ENCODE measurements at regions not wholly inside any gene's neighbourhood (a gene's known extent, or its start where the extent isn't known, plus 50 kb on each side); places are given as distances from the start of the nearest gene placed in this dataset.

DNA sequence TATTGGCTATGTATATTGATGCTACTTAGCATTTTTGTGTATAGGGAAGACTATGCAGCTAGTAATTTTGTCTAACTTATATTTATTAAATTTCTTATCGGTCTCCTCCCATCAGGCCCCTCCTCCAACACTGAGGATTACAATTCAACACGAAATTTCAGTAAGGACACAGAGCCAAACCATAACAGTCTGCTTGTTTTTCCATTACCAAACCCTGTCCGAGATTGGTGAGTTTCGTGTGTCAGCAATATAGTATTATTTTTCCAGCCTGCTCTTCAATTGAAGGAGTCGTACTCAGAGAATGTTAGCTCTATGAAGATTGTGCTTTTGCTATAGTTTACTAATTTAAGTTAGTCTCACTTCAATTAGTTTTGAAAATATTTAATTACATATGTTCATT is 1495.3 kb downstream of the MRPL39 start:
- WGBS, 2 donors (ENCODE audit: low coverage in 1 of 2), result 36 to 42% methylated on average over 5 of the region's 5 CpGs
- TF ChIP-seq, protein P1, sequence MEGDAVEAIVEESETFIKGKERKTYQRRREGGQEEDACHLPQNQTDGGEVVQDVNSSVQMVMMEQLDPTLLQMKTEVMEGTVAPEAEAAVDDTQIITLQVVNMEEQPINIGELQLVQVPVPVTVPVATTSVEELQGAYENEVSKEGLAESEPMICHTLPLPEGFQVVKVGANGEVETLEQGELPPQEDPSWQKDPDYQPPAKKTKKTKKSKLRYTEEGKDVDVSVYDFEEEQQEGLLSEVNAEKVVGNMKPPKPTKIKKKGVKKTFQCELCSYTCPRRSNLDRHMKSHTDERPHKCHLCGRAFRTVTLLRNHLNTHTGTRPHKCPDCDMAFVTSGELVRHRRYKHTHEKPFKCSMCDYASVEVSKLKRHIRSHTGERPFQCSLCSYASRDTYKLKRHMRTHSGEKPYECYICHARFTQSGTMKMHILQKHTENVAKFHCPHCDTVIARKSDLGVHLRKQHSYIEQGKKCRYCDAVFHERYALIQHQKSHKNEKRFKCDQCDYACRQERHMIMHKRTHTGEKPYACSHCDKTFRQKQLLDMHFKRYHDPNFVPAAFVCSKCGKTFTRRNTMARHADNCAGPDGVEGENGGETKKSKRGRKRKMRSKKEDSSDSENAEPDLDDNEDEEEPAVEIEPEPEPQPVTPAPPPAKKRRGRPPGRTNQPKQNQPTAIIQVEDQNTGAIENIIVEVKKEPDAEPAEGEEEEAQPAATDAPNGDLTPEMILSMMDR (IDR thresholded peaks at IDR 0.05), result no peak
- TF ChIP-seq POLR2AphosphoS5 (IDR thresholded peaks at IDR 0.05) (no peak), EP300 (IDR thresholded peaks at IDR 0.05) (no peak), POLR2A (IDR thresholded peaks at IDR 0.05) (no peak)
- Histone ChIP-seq H3K27ac (no peak overlapping the region), H3K4me1 (no peaks in the 10 kb centered on the region), H3K4me3 (no peak overlapping the region), H3K9me3 (no peaks in the 10 kb centered on the region), H3K27me3 (no peaks in the 10 kb centered on the region), H3K36me3 (no peaks in the 10 kb centered on the region)
- ATAC-seq, result no peak

DNA sequence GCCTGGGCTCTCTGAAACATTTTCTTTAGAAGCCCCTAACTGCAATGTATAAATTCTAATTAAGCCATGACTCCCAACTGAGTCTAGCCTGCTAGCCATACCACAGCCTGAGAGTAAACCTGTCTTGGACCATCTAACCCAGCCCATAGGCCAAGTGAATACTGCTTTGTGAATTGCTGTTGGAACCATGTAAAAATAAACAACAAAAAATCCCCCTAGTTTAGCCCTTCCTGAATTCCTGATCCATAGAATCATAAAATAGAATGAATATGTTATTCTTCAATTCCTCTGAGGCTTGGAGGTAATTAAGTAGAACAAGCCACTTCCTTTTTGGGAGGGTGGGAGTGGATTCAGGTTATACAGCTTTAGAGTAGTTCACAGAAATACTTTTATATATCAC is 1496.4 kb downstream of the MRPL39 start:
- TF ChIP-seq, protein P1 (IDR thresholded peaks at IDR 0.05), result no peak
- TF ChIP-seq POLR2A (IDR thresholded peaks at IDR 0.05) (no peak), POLR2AphosphoS5 (IDR thresholded peaks at IDR 0.05) (no peak), EP300 (IDR thresholded peaks at IDR 0.05) (no peak)
- no peak for ATAC-seq
- Histone ChIP-seq H3K4me3 (no peak overlapping the region), H3K27me3 (no peaks in the 10 kb centered on the region), H3K27ac (no peak overlapping the region), H3K36me3 (no peaks in the 10 kb centered on the region), H3K9me3 (no peaks in the 10 kb centered on the region), H3K4me1 (no peaks in the 10 kb centered on the region)

DNA sequence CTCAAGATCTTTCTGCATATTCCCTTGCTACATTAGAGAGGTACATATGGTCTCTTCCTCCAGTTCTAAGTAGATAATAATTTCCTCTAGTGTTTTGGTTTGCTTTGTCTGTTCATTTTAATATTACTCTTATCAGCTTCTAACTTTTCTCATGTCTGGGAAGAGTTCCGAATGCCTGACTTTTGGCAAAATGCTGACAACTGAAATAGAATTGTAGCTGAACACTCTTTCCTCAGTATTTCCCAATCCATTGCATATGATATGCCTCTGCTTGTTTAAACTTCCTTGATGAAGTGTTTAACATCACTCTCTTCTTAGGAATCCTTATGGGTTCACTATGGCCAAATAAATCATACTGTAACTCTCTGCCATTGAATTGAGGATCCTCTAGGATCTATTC is 1510.1 kb downstream of the MRPL39 start:
- no peaks in the 10 kb centered on the region for H3K27me3 ChIP-seq
- H3K4me3 ChIP-seq, result no peak overlapping the region
- no peak for ATAC-seq
- no peak overlapping the region for H3K27ac ChIP-seq
- no peaks in the 10 kb centered on the region for H3K36me3 ChIP-seq
- no peaks in the 10 kb centered on the region for H3K4me1 ChIP-seq
- H3K9me3 ChIP-seq, result no peaks in the 10 kb centered on the region
- TF ChIP-seq POLR2AphosphoS5 (IDR thresholded peaks at IDR 0.05), result no peak
- TF ChIP-seq, protein P1 (IDR thresholded peaks at IDR 0.05), result no peak
- 0% methylated on average over 1 of the region's 1 CpG for WGBS, 2 donors (ENCODE audit: low coverage in 1 of 2)

DNA sequence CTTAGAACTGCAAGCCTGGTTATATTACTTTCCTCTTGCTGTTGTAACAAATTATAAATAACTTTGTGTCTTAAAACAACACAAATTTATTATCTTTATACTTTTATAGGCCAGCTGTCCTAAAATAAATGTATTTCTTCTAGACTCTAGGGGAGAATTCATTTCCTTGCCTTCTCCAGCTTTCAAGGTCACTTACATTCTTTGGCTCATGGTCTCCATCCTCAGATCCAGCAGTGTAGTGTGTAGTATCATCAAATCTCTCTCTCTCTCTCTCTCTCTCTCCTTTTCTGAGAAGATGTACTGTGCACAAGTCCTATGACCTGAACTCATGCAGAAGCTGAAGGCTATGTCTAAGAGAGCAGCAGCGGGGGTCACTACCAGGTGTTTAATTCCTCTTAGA is 1510.6 kb downstream of the MRPL39 start:
- Histone ChIP-seq H3K9me3 (no peaks in the 10 kb centered on the region), H3K27me3 (no peaks in the 10 kb centered on the region), H3K27ac (no peak overlapping the region), H3K36me3 (no peaks in the 10 kb centered on the region), H3K4me1 (no peaks in the 10 kb centered on the region), H3K4me3 (no peak overlapping the region)
- ATAC-seq, result no peak
- TF ChIP-seq POLR2A (IDR thresholded peaks at IDR 0.05) (no peak), EP300 (IDR thresholded peaks at IDR 0.05) (no peak), POLR2AphosphoS5 (IDR thresholded peaks at IDR 0.05) (no peak)
- TF ChIP-seq, protein P1 (IDR thresholded peaks at IDR 0.05), result no peak
- WGBS, 2 donors (ENCODE audit: low coverage in 1 of 2), result 60 to 83% methylated on average over 1 of the region's 1 CpG

DNA sequence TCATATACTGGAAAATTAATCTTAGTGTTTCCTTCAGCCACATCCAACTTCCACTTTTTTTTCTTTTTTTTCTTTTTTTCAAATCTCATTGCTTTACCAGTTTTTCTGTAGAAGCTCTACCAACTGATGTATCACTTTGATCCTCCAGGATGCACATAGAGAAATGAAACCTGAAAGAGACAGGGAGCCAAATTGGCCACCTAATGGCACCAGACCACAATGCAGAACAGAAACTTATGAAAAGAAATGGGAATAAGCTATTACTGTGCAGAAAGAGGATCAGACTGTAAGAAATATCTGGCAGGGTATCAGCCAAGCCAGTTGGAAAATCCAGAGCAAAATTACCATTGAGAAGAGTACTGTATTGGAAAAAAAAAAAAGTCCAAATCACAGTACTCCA is 1514.2 kb downstream of the MRPL39 start:
- no peaks in the 10 kb centered on the region for H3K9me3 ChIP-seq
- H3K4me1 ChIP-seq, result no peaks in the 10 kb centered on the region
- no peaks in the 10 kb centered on the region for H3K27me3 ChIP-seq
- H3K36me3 ChIP-seq, result no peaks in the 10 kb centered on the region
- ATAC-seq, result no peak
- no peak overlapping the region for H3K27ac ChIP-seq
- TF ChIP-seq POLR2AphosphoS5 (IDR thresholded peaks at IDR 0.05) (no peak), POLR2A (IDR thresholded peaks at IDR 0.05) (no peak)
- H3K4me3 ChIP-seq, result no peak overlapping the region

DNA sequence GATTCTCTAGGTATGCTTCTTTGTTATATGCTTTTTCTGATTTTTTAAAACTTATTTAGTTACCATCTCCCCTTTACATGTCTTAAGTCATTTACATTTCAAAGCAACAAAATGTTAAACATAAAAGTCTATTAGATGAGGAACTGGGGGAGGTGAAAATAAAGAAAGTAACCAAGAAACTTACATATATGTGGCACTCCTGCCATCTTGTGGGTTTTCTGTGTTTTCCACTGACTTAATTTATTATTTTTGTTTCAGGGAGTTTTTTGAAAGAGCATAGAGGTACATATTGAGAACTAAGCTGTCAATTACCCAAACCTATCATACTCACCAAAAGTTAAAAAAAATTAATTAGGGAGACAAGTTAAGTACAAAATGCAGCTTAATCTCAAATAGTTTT is 1531.1 kb downstream of the MRPL39 start:
- no peak for ATAC-seq
- Histone ChIP-seq H3K27me3 (no peaks in the 10 kb centered on the region), H3K27ac (no peak overlapping the region), H3K9me3 (peaks cover 0 to 11% (median 0%) of the 10 kb centered on the region in 3 donors), H3K36me3 (no peaks in the 10 kb centered on the region), H3K4me1 (no peaks in the 10 kb centered on the region), H3K4me3 (no peak overlapping the region)
- no peak for TF ChIP-seq POLR2AphosphoS5 (IDR thresholded peaks at IDR 0.05)
- TF ChIP-seq POLR2A (IDR thresholded peaks at IDR 0.05), result no peak
- TF ChIP-seq EP300 (IDR thresholded peaks at IDR 0.05), result no peak
- TF ChIP-seq, protein P1 (IDR thresholded peaks at IDR 0.05), result no peak
